ENCODE measurements at regions not wholly inside any gene's neighbourhood (a gene's known extent, or its start where the extent isn't known, plus 50 kb on each side); places are given as distances from the start of the nearest gene placed in this dataset.

GRCh38 chr13:68428292-68428691, 1198.2 kb upstream of the PCDH9 start:
- no peaks in the 10 kb centered on the region for H3K79me2 ChIP-seq (ENCODE audit: control insufficient read depth, insufficient read depth, low read length)
- dilution Hi-C loops (cut with MboI; ENCODE audit: extremely low pct_ligation_motif_present, low sequenced_read_pairs), result no loop called here
- DNase-seq (ENCODE audit: low read depth, low spot score) (no peak), FAIRE-seq (no peak)
- H3K27me3 ChIP-seq (ENCODE audit: control insufficient read depth, extremely low read depth, insufficient read depth, low read length), result no peaks in the 10 kb centered on the region
- no peaks in the 10 kb centered on the region for H3K36me3 ChIP-seq (ENCODE audit: control insufficient read depth in 2 of 2, extremely low read depth in 1 of 2, insufficient read depth in 2 of 2, low read length in 2 of 2)
- H3K9me1 ChIP-seq (ENCODE audit: control insufficient read depth, extremely low read depth, insufficient read depth, low read length), result no peaks in the 10 kb centered on the region
- H3K27ac ChIP-seq (ENCODE audit: control insufficient read depth, insufficient read depth, low read length), result no peak overlapping the region
- no peak overlapping the region for H3K4me3 ChIP-seq (ENCODE audit: control insufficient read depth in 2 of 3, extremely low read depth in 1 of 3, insufficient read depth in 2 of 3, low read depth in 1 of 3, low read length in 3 of 3)
- H3K9me3 ChIP-seq (ENCODE audit: control insufficient read depth, low read depth, low read length), result no peaks in the 10 kb centered on the region
- no peak overlapping the region for H2AFZ ChIP-seq (ENCODE audit: control insufficient read depth, low read length)
- H3K9ac ChIP-seq (ENCODE audit: control insufficient read depth, extremely low read depth, insufficient read depth, low read length), result no peak overlapping the region
- TF ChIP-seq CTCF (optimal IDR thresholded peaks at IDR 0.05 in 1 of 3, IDR thresholded peaks at IDR 0.05 in 1 of 3, conservative IDR thresholded peaks at IDR 0.05 in 1 of 3; ENCODE audit: extremely low read depth in 1 of 3, insufficient read depth in 2 of 3, low read length in 3 of 3) (no peak), EZH2 (IDR thresholded peaks at IDR 0.05; ENCODE audit: low read length) (no peak)
- H4K20me1 ChIP-seq (ENCODE audit: control insufficient read depth, extremely low read depth, insufficient read depth, low read length), result no peaks in the 10 kb centered on the region
- no peak overlapping the region for H3K4me2 ChIP-seq (ENCODE audit: control insufficient read depth, extremely low read depth, insufficient read depth, low read depth, low read length)
- H3K4me1 ChIP-seq (ENCODE audit: control insufficient read depth, extremely low read depth, insufficient read depth, low read length), result no peaks in the 10 kb centered on the region

GRCh38 chr13:68417801-68418200, 1187.7 kb upstream of the PCDH9 start:
- no peaks in the 10 kb centered on the region for H3K36me3 ChIP-seq (ENCODE audit: control insufficient read depth in 2 of 2, extremely low read depth in 1 of 2, insufficient read depth in 2 of 2, low read length in 2 of 2)
- no peak overlapping the region for H3K4me2 ChIP-seq (ENCODE audit: control insufficient read depth, extremely low read depth, insufficient read depth, low read depth, low read length)
- DNase-seq (ENCODE audit: low read depth, low spot score) (no peak), FAIRE-seq (no peak)
- H3K9me3 ChIP-seq (ENCODE audit: control insufficient read depth, low read depth, low read length), result no peaks in the 10 kb centered on the region
- H3K27me3 ChIP-seq (ENCODE audit: control insufficient read depth, extremely low read depth, insufficient read depth, low read length), result no peaks in the 10 kb centered on the region
- H3K9ac ChIP-seq (ENCODE audit: control insufficient read depth, extremely low read depth, insufficient read depth, low read length), result no peak overlapping the region
- no peak overlapping the region for H3K27ac ChIP-seq (ENCODE audit: control insufficient read depth, insufficient read depth, low read length)
- dilution Hi-C loops (cut with MboI; ENCODE audit: extremely low pct_ligation_motif_present, low sequenced_read_pairs), result no loop called here
- no peaks in the 10 kb centered on the region for H4K20me1 ChIP-seq (ENCODE audit: control insufficient read depth, extremely low read depth, insufficient read depth, low read length)
- no peak overlapping the region for H2AFZ ChIP-seq (ENCODE audit: control insufficient read depth, low read length)
- H3K79me2 ChIP-seq (ENCODE audit: control insufficient read depth, insufficient read depth, low read length), result no peaks in the 10 kb centered on the region
- no peaks in the 10 kb centered on the region for H3K9me1 ChIP-seq (ENCODE audit: control insufficient read depth, extremely low read depth, insufficient read depth, low read length)
- H3K4me3 ChIP-seq (ENCODE audit: control insufficient read depth in 2 of 3, extremely low read depth in 1 of 3, insufficient read depth in 2 of 3, low read depth in 1 of 3, low read length in 3 of 3), result no peak overlapping the region
- no peak for TF ChIP-seq EZH2 (IDR thresholded peaks at IDR 0.05; ENCODE audit: low read length)
- no peak for TF ChIP-seq CTCF (optimal IDR thresholded peaks at IDR 0.05 in 1 of 3, IDR thresholded peaks at IDR 0.05 in 1 of 3, conservative IDR thresholded peaks at IDR 0.05 in 1 of 3; ENCODE audit: extremely low read depth in 1 of 3, insufficient read depth in 2 of 3, low read length in 3 of 3)
- H3K4me1 ChIP-seq (ENCODE audit: control insufficient read depth, extremely low read depth, insufficient read depth, low read length), result no peaks in the 10 kb centered on the region

Measured in keratinocyte (primary cell).